ENCODE measurements at regions not wholly inside any gene's neighbourhood (a gene's known extent, or its start where the extent isn't known, plus 50 kb on each side); places are given as distances from the start of the nearest gene placed in this dataset.

DNA sequence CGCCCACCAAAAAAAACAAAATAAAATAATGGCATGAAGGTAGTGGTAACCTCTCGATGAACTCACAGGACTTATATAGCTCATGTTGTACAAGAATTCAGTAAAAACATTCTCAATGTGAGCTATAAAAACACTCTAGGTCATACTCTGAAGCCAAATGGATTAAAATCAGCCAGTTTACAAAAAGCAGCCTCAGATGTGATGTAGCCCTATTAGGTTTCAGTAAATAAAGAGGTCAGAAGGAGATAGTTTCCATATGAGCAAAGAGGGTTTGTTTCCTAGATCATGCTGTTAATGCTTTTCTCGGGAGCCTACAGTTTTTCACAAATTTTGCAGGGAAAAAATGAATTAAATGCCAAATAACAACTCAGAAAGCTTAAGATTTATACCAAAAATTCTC lies 319.5 kb upstream of the HSF2 start:
- TF ChIP-seq, protein P1, sequence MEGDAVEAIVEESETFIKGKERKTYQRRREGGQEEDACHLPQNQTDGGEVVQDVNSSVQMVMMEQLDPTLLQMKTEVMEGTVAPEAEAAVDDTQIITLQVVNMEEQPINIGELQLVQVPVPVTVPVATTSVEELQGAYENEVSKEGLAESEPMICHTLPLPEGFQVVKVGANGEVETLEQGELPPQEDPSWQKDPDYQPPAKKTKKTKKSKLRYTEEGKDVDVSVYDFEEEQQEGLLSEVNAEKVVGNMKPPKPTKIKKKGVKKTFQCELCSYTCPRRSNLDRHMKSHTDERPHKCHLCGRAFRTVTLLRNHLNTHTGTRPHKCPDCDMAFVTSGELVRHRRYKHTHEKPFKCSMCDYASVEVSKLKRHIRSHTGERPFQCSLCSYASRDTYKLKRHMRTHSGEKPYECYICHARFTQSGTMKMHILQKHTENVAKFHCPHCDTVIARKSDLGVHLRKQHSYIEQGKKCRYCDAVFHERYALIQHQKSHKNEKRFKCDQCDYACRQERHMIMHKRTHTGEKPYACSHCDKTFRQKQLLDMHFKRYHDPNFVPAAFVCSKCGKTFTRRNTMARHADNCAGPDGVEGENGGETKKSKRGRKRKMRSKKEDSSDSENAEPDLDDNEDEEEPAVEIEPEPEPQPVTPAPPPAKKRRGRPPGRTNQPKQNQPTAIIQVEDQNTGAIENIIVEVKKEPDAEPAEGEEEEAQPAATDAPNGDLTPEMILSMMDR (IDR thresholded peaks at IDR 0.05): no peak
- TF ChIP-seq POLR2AphosphoS5 (IDR thresholded peaks at IDR 0.05; ENCODE audit: insufficient read depth in 1 of 2, low read depth in 1 of 2): no peak

All from vagina (tissue), 2 donors.